ENCODE measurements at regions not wholly inside any gene's neighbourhood (a gene's known extent, or its start where the extent isn't known, plus 50 kb on each side); places are given as distances from the start of the nearest gene placed in this dataset.

GRCh38 chr4:130534651-130535050, 1438.7 kb downstream of the C4orf33 start:
- TF ChIP-seq POLR2AphosphoS5 (IDR thresholded peaks at IDR 0.05; ENCODE audit: insufficient read depth in 1 of 2, low read depth in 1 of 2) (no peak), POLR2A (IDR thresholded peaks at IDR 0.05) (no peak), CTCF (IDR thresholded peaks at IDR 0.05) (no peak)

Data from vagina (tissue), 2 donors.